ENCODE measurements at regions not wholly inside any gene's neighbourhood (a gene's known extent, or its start where the extent isn't known, plus 50 kb on each side); places are given as distances from the start of the nearest gene placed in this dataset.

DNA sequence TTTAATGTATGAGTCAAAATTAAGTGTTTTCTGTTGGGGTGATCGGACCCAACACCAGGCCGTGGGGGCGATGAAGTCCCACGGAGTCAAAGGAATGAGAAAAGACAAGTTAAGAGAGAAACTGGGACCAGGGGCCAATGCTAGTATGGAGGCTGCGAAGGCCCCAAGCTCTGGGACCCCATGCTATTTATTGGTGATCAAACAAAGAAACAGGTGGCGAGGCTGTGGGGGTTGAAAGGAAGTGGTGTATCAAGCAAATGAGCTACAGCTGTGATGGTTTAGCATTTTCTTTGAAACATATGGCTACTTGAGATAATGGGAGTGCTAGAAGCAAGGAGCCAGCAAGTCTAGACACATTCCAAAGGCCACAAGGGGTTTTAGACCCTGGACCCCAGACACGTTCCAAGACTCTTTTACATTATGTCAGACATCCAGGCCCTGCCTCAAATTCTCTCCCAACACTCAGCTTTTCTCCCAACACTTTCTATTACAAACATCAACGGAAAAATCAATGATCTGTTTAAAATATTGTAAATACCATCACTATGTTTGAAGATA lies 56.0 kb upstream of the SNRPN start:
- H3K9me3 ChIP-seq (ENCODE audit: low read depth): no peaks in the 10 kb centered on the region
- no peaks in the 10 kb centered on the region for H4K20me1 ChIP-seq (ENCODE audit: insufficient read depth)
- no peaks in the 10 kb centered on the region for H3K27me3 ChIP-seq (replicated peaks; ENCODE audit: insufficient read depth)
- in situ Hi-C loops (cut with MboI): no loop called here
- 18 to 19% methylated on average over 8 of the region's 8 CpGs for WGBS, 2 experiments (ENCODE audit: low coverage in 1 of 2, low lambda C conversion rate in 2 of 2, missing lambda C conversion rate in 2 of 2)
- H2AFZ ChIP-seq: no peak overlapping the region
- H3K4me3 ChIP-seq: no peak overlapping the region
- H3F3A ChIP-seq (ENCODE audit: insufficient read depth): no peaks in the 10 kb centered on the region
- no peaks in the 10 kb centered on the region for H3K36me3 ChIP-seq (ENCODE audit: low read depth)
- H3K4me1 ChIP-seq (ENCODE audit: insufficient read depth): no peaks in the 10 kb centered on the region
- H3K27ac ChIP-seq: no peak overlapping the region
- TF ChIP-seq EZH2 (IDR thresholded peaks at IDR 0.05; ENCODE audit: insufficient read depth, poor library complexity, severe bottlenecking): no peak
- TF ChIP-seq EZH2phosphoT487 (IDR thresholded peaks at IDR 0.05; ENCODE audit: insufficient read depth, low read depth): no peak
- H3K9me2 ChIP-seq (ENCODE audit: insufficient read depth): no peaks in the 10 kb centered on the region
- no peak overlapping the region for H3K9ac ChIP-seq
- no peak for DNase-seq
- H3K4me2 ChIP-seq (ENCODE audit: unreplicated experiment): no peak overlapping the region
- H3K79me2 ChIP-seq (ENCODE audit: insufficient read depth): no peaks in the 10 kb centered on the region

DNA sequence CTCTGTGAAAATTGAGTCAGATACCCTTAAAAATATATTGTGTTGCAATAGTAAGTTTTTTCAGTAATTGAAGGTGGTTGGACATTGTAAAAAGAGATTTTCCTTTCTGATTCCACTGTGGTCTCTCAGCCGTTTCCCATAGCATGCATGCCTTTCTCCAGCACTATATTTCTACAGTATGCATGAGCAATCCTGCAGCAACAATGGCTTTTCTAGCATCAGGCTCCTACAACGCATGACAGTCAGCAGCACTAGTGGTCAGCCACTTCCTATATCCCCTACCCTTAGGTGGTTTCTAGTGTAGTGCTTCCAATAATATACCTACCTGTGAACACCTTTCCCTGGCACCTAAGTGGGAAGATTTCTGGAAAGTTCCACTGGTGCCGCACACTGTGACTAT lies 55.4 kb upstream of the SNRPN start:
- H3K27ac ChIP-seq: no peak overlapping the region
- no peaks in the 10 kb centered on the region for H3K27me3 ChIP-seq (replicated peaks; ENCODE audit: insufficient read depth)
- TF ChIP-seq EZH2 (IDR thresholded peaks at IDR 0.05; ENCODE audit: insufficient read depth, poor library complexity, severe bottlenecking): no peak
- no peak for TF ChIP-seq EZH2phosphoT487 (IDR thresholded peaks at IDR 0.05; ENCODE audit: insufficient read depth, low read depth)
- H2AFZ ChIP-seq: no peak overlapping the region
- no peaks in the 10 kb centered on the region for H3K4me1 ChIP-seq (ENCODE audit: insufficient read depth)
- in situ Hi-C loops (cut with MboI): no loop called here
- no peak for DNase-seq
- no peaks in the 10 kb centered on the region for H3K9me3 ChIP-seq (ENCODE audit: low read depth)
- H3K79me2 ChIP-seq (ENCODE audit: insufficient read depth): no peaks in the 10 kb centered on the region
- WGBS, 2 experiments (ENCODE audit: low coverage in 1 of 2, low lambda C conversion rate in 2 of 2, missing lambda C conversion rate in 2 of 2): 45 to 52% methylated on average over 3 of the region's 3 CpGs
- no peak overlapping the region for H3K4me3 ChIP-seq
- no peaks in the 10 kb centered on the region for H3K9me2 ChIP-seq (ENCODE audit: insufficient read depth)
- H3K9ac ChIP-seq: no peak overlapping the region
- H4K20me1 ChIP-seq (ENCODE audit: insufficient read depth): no peaks in the 10 kb centered on the region
- no peaks in the 10 kb centered on the region for H3F3A ChIP-seq (ENCODE audit: insufficient read depth)
- no peaks in the 10 kb centered on the region for H3K36me3 ChIP-seq (ENCODE audit: low read depth)
- no peak overlapping the region for H3K4me2 ChIP-seq (ENCODE audit: unreplicated experiment)

DNA sequence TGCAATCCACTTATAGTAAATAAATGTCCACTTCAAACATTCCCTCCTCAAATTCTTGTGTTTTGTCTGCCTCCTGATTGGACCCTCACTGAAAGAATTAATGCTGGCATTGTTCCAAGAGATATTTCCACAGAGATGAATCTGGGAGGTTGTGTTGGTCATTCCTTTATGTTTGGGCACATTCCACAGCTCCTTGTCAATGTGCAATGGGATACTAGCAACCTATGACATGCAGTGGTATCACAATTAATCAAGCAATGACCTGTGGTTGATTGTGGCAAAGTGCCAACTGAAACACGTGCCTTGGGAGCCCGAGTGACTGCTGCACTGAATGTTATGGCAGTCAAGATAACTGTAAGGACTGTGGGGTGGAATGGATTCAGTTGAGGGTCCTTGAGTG lies 55.0 kb upstream of the SNRPN start:
- Histone ChIP-seq H2AFZ (no peak overlapping the region), H3K4me3 (no peak overlapping the region), H4K20me1 (ENCODE audit: insufficient read depth) (no peaks in the 10 kb centered on the region), H3K27ac (no peak overlapping the region), H3K36me3 (ENCODE audit: low read depth) (no peaks in the 10 kb centered on the region), H3K4me1 (ENCODE audit: insufficient read depth) (no peaks in the 10 kb centered on the region), H3K27me3 (replicated peaks; ENCODE audit: insufficient read depth) (no peaks in the 10 kb centered on the region), H3K4me2 (ENCODE audit: unreplicated experiment) (no peak overlapping the region), H3F3A (ENCODE audit: insufficient read depth) (no peaks in the 10 kb centered on the region), H3K9ac (no peak overlapping the region), H3K9me3 (ENCODE audit: low read depth) (no peaks in the 10 kb centered on the region), H3K9me2 (ENCODE audit: insufficient read depth) (no peaks in the 10 kb centered on the region), H3K79me2 (ENCODE audit: insufficient read depth) (no peaks in the 10 kb centered on the region)
- no peak for TF ChIP-seq EZH2 (IDR thresholded peaks at IDR 0.05; ENCODE audit: insufficient read depth, poor library complexity, severe bottlenecking)
- no peak for TF ChIP-seq EZH2phosphoT487 (IDR thresholded peaks at IDR 0.05; ENCODE audit: insufficient read depth, low read depth)
- DNase-seq: no peak
- 8 to 10% methylated on average over 2 of the region's 2 CpGs for WGBS, 2 experiments (ENCODE audit: low coverage in 1 of 2, low lambda C conversion rate in 2 of 2, missing lambda C conversion rate in 2 of 2)
- in situ Hi-C loops (cut with MboI): loop anchor here (25.0 kb wide), 1 partner anchor 87 kb away; no protein-coding TSS in a partner anchor

DNA sequence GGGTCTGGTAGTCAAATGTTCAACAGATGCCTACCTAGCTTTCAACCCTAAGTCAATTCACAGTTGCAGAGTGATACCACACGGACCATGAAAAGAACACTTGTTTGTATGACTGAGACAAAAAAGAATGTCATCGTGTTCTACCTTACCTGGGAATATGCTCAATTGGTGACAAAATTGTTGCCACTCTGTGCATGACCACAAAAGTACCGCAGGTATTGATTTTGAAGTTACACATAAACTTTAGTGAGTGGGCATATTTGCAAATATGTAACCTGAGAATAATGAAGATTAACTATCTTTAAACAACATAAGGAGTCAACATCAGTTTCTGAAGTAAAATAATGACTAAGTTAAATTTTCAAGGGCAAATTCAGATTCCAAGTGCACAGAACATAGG lies 53.4 kb upstream of the SNRPN start:
- H3K9me2 ChIP-seq (ENCODE audit: insufficient read depth): no peaks in the 10 kb centered on the region
- DNase-seq: no peak
- no peak overlapping the region for H3K4me3 ChIP-seq
- no peaks in the 10 kb centered on the region for H4K20me1 ChIP-seq (ENCODE audit: insufficient read depth)
- in situ Hi-C loops (cut with MboI): loop anchor here (25.0 kb wide), 1 partner anchor 89 kb away; no protein-coding TSS in a partner anchor
- no peaks in the 10 kb centered on the region for H3F3A ChIP-seq (ENCODE audit: insufficient read depth)
- H2AFZ ChIP-seq: no peak overlapping the region
- WGBS, 2 experiments (ENCODE audit: low coverage in 1 of 2, low lambda C conversion rate in 2 of 2, missing lambda C conversion rate in 2 of 2): 15 to 16% methylated on average over 3 of the region's 3 CpGs
- H3K4me2 ChIP-seq (ENCODE audit: unreplicated experiment): no peak overlapping the region
- no peak overlapping the region for H3K27ac ChIP-seq
- H3K4me1 ChIP-seq (ENCODE audit: insufficient read depth): no peaks in the 10 kb centered on the region
- H3K9me3 ChIP-seq (ENCODE audit: low read depth): no peaks in the 10 kb centered on the region
- H3K27me3 ChIP-seq (replicated peaks; ENCODE audit: insufficient read depth): no peaks in the 10 kb centered on the region
- H3K9ac ChIP-seq: no peak overlapping the region
- H3K36me3 ChIP-seq (ENCODE audit: low read depth): no peaks in the 10 kb centered on the region
- no peak for TF ChIP-seq EZH2phosphoT487 (IDR thresholded peaks at IDR 0.05; ENCODE audit: insufficient read depth, low read depth)
- no peak for TF ChIP-seq EZH2 (IDR thresholded peaks at IDR 0.05; ENCODE audit: insufficient read depth, poor library complexity, severe bottlenecking)
- no peaks in the 10 kb centered on the region for H3K79me2 ChIP-seq (ENCODE audit: insufficient read depth)

Measured in GM23248 (cell line).